Endodermal cell (in vitro differentiated cells): ENCODE measurements at regions not wholly inside any gene's neighbourhood (a gene's known extent, or its start where the extent isn't known, plus 50 kb on each side); places are given as distances from the start of the nearest gene placed in this dataset.
A peak's percentile ranks its signal among the peaks of the same experiment; 100 is the strongest.

Experiments
- DNase-seq: peaks from one replicate; pipeline ENCODE4 v3.0.0-alpha.2; 2017
- H3K27ac ChIP-seq: 2 replicates; pipeline ENCODE4 v1.5.1; 2013; ENCODE audit warnings: mild to moderate bottlenecking, low read depth, low read length, moderate library complexity
- H3K27me3 ChIP-seq: 2 replicates; pipeline ENCODE4 v1.6.1; 2013; ENCODE audit warnings: mild to moderate bottlenecking, low read length, moderate library complexity; ENCODE audit not compliant: insufficient read depth, control insufficient read depth, poor library complexity, severe bottlenecking
- H3K36me3 ChIP-seq: 2 replicates; pipeline ENCODE4 v1.7.0; 2013; ENCODE audit warnings: mild to moderate bottlenecking, low read length, moderate library complexity; ENCODE audit not compliant: control insufficient read depth, insufficient read depth
- H3K4me1 ChIP-seq: one replicate; pipeline ENCODE4 v1.7.0; 2013; ENCODE audit warnings: low read length; ENCODE audit not compliant: control insufficient read depth, insufficient read depth
- H3K4me3 ChIP-seq: 2 replicates; pipeline ENCODE4 v1.5.1; 2013; ENCODE audit warnings: mild to moderate bottlenecking, low read length, moderate library complexity
- H3K9ac ChIP-seq: 2 replicates; pipeline ENCODE4 v1.6.1; 2013; ENCODE audit warnings: mild to moderate bottlenecking, low read length, moderate library complexity; ENCODE audit not compliant: poor library complexity, severe bottlenecking; ENCODE audit errors: extremely low read depth
- H3K9me3 ChIP-seq: 2 replicates; pipeline ENCODE4 v1.6.1; 2013; ENCODE audit warnings: mild to moderate bottlenecking, low read length, moderate library complexity; ENCODE audit not compliant: control insufficient read depth
- H3K27ac Mint-ChIP-seq: 2 replicates; pipeline ENCODE4 v1.8.0; 2020; ENCODE audit warnings: mixed read lengths
- H3K27me3 Mint-ChIP-seq: 2 replicates; pipeline ENCODE4 v1.8.0; 2021; ENCODE audit warnings: mild to moderate bottlenecking, mixed read lengths; ENCODE audit not compliant: insufficient read depth
- H3K36me3 Mint-ChIP-seq: 2 replicates; pipeline ENCODE4 v1.8.0; 2020; ENCODE audit warnings: low read depth, mixed read lengths
- H3K4me1 Mint-ChIP-seq: 2 replicates; pipeline ENCODE4 v1.8.0; 2020; ENCODE audit warnings: mixed read lengths
- H3K4me3 Mint-ChIP-seq: 2 replicates; pipeline ENCODE4 v1.8.0; 2020; ENCODE audit warnings: mild to moderate bottlenecking, moderate library complexity, mixed read lengths
- H3K9me3 Mint-ChIP-seq: 2 replicates; pipeline ENCODE4 v1.8.0; 2020; ENCODE audit warnings: mild to moderate bottlenecking, mixed read lengths
- WGBS, 2 experiments: methylation state at CpG; one replicate each; pipeline versions ENCODE4 v1.1.5 to v1.1.7; 2013; ENCODE audit warnings: missing lambda C conversion rate in 2 of 2, mixed read lengths in 1 of 2; ENCODE audit not compliant: insufficient coverage in 1 of 2, insufficient read length in 1 of 2; 5-methylcytosine and 5-hydroxymethylcytosine counted together
- TF ChIP-seq, protein P1 (sequence below): fragments of 200-600 bp; sonication (generic); conservative IDR thresholded peaks from 2 replicates; pipeline ENCODE4 v1.5.0; 2021; ENCODE audit warnings: antibody characterized with exemption, mild to moderate bottlenecking

DNA sequence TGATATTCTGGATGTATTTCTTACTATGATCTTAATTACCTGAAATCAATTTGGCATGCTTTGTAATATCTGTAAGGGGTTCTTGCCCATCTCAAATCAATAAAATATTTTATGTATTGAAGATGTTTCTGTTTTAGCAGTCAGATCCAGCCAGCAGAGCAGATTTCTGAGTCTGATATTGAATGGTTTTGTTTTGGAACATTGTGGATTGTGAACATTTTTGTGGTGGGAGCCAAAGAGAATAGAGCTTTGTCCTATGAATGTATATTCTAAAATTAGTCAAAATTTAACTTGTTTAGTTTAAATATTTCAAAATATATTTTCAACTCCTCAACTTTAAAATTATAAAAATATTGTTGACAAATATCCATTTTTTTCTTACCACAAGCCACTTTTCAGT is 197.0 kb downstream of the UBE2E3 start:
- Histone ChIP-seq H3K4me3 (no peak overlapping the region), H3K36me3 (no peaks in the 10 kb centered on the region), H3K4me1 (no peaks in the 10 kb centered on the region), H3K9me3 (no peaks in the 10 kb centered on the region), H3K27me3 (no peaks in the 10 kb centered on the region), H3K9ac (no peak overlapping the region), H3K27ac (no peak overlapping the region)
- Mint-ChIP-seq H3K27me3 (no peaks in the 10 kb centered on the region), H3K9me3 (no peaks in the 10 kb centered on the region), H3K36me3 (no peaks in the 10 kb centered on the region), H3K4me3 (no peak overlapping the region), H3K27ac (no peak overlapping the region), H3K4me1 (no peaks in the 10 kb centered on the region)
- DNase-seq, result no peak
- TF ChIP-seq, protein P1, sequence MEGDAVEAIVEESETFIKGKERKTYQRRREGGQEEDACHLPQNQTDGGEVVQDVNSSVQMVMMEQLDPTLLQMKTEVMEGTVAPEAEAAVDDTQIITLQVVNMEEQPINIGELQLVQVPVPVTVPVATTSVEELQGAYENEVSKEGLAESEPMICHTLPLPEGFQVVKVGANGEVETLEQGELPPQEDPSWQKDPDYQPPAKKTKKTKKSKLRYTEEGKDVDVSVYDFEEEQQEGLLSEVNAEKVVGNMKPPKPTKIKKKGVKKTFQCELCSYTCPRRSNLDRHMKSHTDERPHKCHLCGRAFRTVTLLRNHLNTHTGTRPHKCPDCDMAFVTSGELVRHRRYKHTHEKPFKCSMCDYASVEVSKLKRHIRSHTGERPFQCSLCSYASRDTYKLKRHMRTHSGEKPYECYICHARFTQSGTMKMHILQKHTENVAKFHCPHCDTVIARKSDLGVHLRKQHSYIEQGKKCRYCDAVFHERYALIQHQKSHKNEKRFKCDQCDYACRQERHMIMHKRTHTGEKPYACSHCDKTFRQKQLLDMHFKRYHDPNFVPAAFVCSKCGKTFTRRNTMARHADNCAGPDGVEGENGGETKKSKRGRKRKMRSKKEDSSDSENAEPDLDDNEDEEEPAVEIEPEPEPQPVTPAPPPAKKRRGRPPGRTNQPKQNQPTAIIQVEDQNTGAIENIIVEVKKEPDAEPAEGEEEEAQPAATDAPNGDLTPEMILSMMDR, result no peak

DNA sequence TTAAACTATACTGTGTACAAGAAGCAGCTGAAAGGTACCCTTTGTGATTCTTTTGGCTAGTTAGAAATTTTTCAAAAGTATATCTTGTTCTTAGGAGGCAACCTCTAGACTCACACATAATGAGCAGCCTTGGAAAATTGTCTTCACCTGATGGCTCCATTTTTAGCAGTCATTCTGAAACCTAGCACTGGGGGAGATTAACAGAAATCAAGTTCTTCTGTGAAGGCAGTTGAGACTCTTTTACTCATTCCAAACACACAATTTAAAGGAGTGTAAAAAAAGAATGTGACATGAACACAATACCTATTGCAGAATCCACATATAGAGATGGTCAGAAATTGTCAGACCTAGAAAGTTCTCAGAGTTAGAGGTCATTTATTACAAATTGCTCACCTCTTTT is 197.7 kb downstream of the UBE2E3 start:
- Mint-ChIP-seq H3K4me3 (no peak overlapping the region), H3K4me1 (no peaks in the 10 kb centered on the region), H3K9me3 (no peaks in the 10 kb centered on the region), H3K27ac (no peak overlapping the region), H3K36me3 (no peaks in the 10 kb centered on the region), H3K27me3 (no peaks in the 10 kb centered on the region)
- Histone ChIP-seq H3K4me3 (no peak overlapping the region), H3K9me3 (no peaks in the 10 kb centered on the region), H3K4me1 (no peaks in the 10 kb centered on the region), H3K27me3 (no peaks in the 10 kb centered on the region), H3K9ac (no peak overlapping the region), H3K36me3 (no peaks in the 10 kb centered on the region), H3K27ac (no peak overlapping the region)
- DNase-seq, result no peak
- TF ChIP-seq, protein P1, result no peak

DNA sequence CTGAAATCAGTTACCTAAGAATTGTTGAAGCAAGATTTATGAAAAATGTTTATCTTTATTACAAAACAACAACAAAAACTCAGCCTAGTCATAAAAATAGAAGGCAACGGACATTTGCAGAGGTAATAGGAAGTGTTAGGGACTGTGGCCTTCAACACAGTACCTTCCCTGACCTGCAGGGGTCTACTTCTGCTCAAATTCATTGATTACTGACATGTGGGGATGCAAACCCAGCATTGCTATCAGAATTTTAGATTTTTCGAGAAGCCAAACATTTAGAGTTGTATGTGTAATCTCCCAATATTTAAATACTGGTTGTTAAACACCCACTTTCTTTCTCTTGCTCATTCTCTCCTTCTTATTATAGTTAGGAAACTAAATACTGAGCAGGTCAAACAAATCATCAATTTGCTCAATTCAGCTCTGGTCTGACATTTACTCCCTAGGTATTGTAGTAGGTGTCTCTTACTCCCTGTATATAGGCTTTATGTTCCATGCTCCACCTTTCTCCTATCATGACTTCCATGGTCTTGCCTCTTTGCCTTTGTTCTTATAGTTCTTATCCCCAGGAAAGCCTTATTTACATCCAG is 198.5 kb downstream of the UBE2E3 start:
- Mint-ChIP-seq H3K9me3 (no peaks in the 10 kb centered on the region), H3K27ac (no peak overlapping the region), H3K27me3 (no peaks in the 10 kb centered on the region), H3K36me3 (no peaks in the 10 kb centered on the region), H3K4me3 (no peak overlapping the region), H3K4me1 (no peaks in the 10 kb centered on the region)
- Histone ChIP-seq H3K36me3 (no peaks in the 10 kb centered on the region), H3K9me3 (no peaks in the 10 kb centered on the region), H3K4me1 (no peaks in the 10 kb centered on the region), H3K4me3 (no peak overlapping the region), H3K9ac (no peak overlapping the region), H3K27me3 (no peaks in the 10 kb centered on the region), H3K27ac (no peak overlapping the region)
- TF ChIP-seq, protein P1, result peak; percentile 82
- DNase-seq, result peak; percentile 78
- WGBS, 2 experiments, result 84 to 100% methylated on average over 1 to 2 of the region's 2 CpGs
